GM10248 (cell line): ENCODE measurements at regions not wholly inside any gene's neighbourhood (a gene's known extent, or its start where the extent isn't known, plus 50 kb on each side); places are given as distances from the start of the nearest gene placed in this dataset.

ENCODE experiments used
- CTCF ChIA-PET: fragments of 300-600 bp; sonication (Branson Sonifier 250); formaldehyde crosslinking; extraction: SDS; loops from one replicate; lab custom pipeline; 2021; ENCODE audit warnings: antibody characterized with exemption; lab: Yijun Ruan, JAX
- POLR2A ChIA-PET: fragments of 350-650 bp; sonication (Branson Sonifier 250); formaldehyde crosslinking; extraction: SDS; loops from one replicate; lab custom pipeline; 2020; ENCODE audit warnings: antibody characterized with exemption; lab: Yijun Ruan, JAX
- DNase-seq: peaks from one replicate; pipeline ENCODE4 v3.0.0; 2012; ENCODE audit errors: extremely low spot score
- TF ChIP-seq, protein P1 (sequence below): IDR thresholded peaks from 2 replicates; pipeline ENCODE4 v1.5.1; 2012; ENCODE audit warnings: mild to moderate bottlenecking, low read depth; ENCODE audit errors: extremely low read depth, missing control alignments, control extremely low read depth

DNA sequence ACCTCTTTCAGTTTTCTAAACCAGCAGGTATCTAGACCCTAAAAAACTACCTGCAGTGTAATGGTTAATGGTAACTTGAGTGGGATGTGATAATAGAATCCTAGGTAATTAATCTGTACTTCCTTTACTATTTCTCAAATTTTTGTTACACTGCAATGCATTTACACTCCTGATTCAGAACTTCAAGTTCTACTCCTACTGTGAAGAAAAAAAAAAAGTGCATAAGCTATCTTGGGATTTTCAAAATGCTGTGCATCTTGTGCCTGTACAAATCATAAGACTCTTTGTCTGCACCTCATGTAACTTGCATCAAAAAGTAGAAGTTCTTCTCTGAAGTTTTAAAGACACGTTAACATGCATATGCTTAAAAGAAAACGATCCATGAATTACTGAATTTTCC lies 554.1 kb downstream of the CETN3 start:
- ChIA-PET POLR2A (no interaction called here), CTCF (no interaction called here)
- DNase-seq = no peak
- TF ChIP-seq, protein P1, sequence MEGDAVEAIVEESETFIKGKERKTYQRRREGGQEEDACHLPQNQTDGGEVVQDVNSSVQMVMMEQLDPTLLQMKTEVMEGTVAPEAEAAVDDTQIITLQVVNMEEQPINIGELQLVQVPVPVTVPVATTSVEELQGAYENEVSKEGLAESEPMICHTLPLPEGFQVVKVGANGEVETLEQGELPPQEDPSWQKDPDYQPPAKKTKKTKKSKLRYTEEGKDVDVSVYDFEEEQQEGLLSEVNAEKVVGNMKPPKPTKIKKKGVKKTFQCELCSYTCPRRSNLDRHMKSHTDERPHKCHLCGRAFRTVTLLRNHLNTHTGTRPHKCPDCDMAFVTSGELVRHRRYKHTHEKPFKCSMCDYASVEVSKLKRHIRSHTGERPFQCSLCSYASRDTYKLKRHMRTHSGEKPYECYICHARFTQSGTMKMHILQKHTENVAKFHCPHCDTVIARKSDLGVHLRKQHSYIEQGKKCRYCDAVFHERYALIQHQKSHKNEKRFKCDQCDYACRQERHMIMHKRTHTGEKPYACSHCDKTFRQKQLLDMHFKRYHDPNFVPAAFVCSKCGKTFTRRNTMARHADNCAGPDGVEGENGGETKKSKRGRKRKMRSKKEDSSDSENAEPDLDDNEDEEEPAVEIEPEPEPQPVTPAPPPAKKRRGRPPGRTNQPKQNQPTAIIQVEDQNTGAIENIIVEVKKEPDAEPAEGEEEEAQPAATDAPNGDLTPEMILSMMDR = no peak

DNA sequence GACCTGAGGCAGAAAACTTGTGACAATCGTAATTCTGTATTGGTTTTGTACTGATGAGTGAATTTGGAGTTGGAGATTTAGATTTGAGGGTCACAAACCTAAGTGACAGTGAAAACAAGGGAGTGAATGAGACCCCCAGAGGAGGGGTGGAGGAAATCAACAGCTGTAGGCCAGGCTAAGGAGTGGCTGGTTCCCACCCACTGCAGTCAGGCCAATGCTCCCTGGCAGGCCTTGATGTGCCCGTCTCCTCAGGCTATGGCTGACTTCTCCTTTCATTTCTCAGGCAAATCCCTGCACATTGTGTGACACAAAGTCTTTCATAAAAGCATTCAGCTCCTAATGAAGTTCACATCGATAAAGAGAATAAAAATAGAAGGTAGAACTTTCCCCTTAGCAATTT lies 557.6 kb downstream of the CETN3 start:
- TF ChIP-seq, protein P1 = no peak
- POLR2A ChIA-PET = no interaction called here
- DNase-seq = no peak
- CTCF ChIA-PET = no interaction called here

DNA sequence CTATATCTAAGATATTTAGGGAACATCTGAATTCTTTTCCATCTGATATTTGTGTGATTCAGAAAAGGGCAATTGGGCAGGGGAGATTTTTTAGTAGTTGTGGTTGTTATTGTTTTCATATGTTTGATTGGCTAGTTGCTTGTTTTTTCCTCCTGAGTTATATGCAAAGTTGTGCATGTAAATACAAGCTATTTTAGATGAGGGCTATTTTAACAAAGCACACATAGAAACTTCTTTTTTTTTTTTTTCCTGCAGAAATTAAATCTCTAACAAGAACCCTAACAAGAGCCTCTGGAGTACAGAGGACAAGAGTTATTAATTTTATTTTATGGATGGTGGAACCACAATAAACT lies 559.1 kb downstream of the CETN3 start:
- ChIA-PET CTCF (interaction anchor here (0.7 kb wide), 1 partner anchor 9 kb away, joined by 4 read pairs; no protein-coding TSS in a partner anchor), POLR2A (interaction anchor here (0.7 kb wide), 1 partner anchor 21 kb away, joined by 6 read pairs; no protein-coding TSS in a partner anchor)
- TF ChIP-seq, protein P1 = no peak
- DNase-seq = no peak

DNA sequence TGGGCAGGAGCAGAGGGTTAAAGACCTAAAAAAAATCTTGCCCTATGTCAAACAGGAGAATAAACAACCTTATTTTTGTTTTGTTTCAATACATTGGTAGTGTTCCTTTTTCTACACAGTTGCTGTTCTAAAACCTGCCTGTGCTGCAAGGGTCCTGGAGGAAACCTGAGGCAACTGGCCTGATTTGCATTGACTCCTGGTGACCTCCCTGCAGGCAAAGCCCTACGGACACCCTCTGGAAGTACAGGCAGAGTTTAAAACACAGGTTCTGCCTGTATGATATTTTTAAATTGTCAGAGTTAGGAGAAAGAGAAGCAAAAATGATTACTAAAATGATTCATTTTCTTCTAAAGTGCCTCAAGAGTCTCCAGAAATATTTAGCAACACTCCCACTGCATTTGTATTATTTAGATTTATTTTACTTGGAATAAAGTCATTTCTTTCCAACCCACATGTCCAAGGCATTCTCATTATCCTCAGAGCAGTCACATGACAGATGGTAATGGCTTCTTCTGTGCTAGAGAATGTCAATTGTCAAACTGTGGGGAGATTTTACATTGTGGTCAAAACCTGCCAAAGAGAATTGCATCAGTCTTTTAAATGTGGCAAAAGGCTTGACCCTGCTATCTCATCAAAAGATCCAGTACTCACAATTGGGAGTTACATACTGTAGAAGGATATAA lies 559.6 kb downstream of the CETN3 start:
- TF ChIP-seq, protein P1 = no peak
- no peak for DNase-seq
- CTCF ChIA-PET = no interaction called here
- POLR2A ChIA-PET = no interaction called here

DNA sequence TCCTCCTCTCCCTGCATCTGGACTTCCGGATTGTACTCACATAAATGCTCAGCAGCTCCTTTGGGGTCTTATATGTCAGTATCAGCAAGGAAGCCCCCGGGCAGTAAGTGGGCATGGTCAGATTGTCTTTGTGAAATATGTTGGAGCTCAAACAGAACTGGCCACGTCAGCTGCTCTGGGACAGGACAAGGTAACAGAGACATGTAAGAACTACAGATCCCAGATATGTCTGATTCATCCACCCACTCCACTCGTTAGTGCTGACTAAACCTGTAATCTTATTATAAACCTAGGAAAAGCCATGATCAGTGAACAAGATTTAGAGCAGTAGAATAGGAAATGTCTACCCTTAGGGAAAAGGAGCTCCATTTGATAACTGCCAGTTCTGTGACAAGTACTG lies 561.8 kb downstream of the CETN3 start:
- TF ChIP-seq, protein P1 = no peak
- DNase-seq = no peak
- POLR2A ChIA-PET = no interaction called here
- CTCF ChIA-PET = interaction anchor here (0.7 to 2.2 kb wide), 3 partner anchors 9 to 232 kb away, joined by 3 to 14 read pairs (median 5); no protein-coding TSS in a partner anchor

DNA sequence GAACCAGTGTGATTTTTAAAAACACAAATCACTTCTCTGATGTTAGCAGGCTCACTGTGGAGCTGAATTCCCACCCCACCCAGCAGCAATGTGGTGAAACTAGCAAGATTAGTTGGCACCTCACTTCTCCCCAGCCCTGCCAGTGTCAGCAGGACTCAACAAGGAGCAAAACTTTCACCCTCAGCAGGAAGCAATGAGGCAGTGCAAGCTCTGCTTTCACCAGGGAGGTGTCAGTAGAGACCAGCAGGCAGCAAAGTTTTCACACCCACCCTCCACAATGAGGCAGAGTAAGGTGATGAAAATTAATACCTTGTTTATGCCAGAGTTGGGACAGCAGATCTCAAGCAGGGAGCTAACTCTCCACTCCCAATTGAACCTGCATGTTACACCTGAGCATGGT lies 565.0 kb downstream of the CETN3 start:
- ChIA-PET CTCF (interaction anchor here (0.8 to 1.1 kb wide), 2 partner anchors 14 to 22 kb away, joined by 3 to 4 read pairs; no protein-coding TSS in a partner anchor), POLR2A (no interaction called here)
- DNase-seq = no peak
- TF ChIP-seq, protein P1 = no peak
